ENCODE measurements at regions not wholly inside any gene's neighbourhood (a gene's known extent, or its start where the extent isn't known, plus 50 kb on each side); places are given as distances from the start of the nearest gene placed in this dataset.

DNA sequence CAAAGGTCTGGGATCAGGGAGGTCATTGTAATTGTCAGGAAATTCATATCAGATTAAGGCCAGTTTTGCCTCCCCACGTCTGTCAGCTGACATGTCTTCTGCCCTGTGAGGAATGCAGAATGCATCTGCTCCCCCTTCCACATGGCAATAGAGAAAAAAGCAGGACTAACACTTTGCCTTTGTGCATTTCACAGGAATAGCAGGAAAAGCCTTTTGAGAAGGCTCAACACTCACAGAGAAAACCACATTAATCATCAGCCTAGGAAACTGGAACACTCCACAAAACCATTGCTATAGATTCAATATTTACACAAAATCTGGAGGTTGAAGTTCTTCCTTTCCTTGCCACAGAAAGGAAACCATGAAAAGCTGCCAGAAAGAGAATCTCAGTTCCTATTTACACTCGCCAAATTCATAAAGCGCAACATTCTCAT is 165.2 kb upstream of the HES1 start:
- no peak for DNase-seq

DNA sequence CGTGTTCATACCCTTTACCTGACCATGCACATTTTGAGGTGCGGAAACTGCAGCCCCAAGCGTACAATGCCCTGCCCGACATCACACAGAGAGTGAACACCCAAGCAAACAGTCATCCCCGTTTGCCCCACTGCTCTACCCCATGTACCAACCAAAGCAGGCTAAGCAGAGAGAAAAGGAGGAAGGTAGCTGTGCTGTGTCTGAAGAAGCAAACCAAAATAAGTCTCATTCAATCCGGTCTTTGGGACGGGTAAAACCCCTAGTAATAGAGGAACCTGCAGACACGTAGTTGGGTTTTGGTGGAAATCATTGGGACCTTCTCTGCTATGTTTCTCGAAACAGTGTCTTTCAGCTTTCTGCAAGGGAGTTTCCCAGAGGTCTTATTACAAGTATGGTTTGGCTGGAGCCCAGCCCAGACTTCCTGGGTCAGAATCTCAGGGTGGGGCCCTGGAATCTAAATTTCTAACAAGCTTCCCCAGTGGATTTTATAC is 164.6 kb upstream of the HES1 start:
- no peak for DNase-seq

DNA sequence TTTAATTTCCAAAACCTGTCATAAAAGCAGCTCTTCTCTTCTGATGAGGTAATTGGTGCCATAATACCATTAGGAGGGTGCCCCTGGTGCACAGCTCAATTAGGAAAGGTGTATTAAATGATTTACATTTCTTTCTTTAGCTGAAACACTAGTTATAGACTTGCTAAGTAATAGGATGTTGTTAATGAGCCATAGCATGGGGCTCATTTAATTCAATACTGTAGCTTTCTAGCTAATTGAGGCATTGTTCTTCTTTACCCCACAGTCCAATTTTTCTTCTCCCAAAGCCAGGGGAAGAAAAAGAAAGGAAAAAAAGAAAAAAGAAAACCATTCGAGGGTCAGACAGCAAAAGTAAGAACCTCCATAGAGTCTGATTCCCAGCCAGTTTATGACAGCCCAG is 164.0 kb upstream of the HES1 start:
- DNase-seq = no peak

DNA sequence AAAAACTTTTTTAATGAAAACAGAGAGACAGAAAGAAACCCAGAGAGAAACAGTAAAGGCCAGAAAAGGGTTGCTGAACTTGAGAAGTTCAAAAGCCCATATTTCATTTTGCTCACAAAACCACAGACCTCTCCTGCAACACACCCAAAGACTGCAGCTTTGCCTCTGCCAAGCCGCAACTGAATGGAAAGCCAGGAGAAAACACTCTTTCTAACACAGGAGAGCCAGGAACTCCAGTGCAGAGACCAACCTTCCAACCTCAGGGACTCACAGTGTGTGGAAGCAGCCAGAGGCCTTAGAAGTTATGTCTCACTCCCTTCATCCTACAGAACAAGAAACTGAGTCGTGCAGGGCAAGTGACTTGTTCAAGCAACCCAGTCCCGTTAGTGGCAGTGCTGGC is 163.1 kb upstream of the HES1 start:
- no peak for DNase-seq

- DNase-seq = no peak
Measured at GRCh38 chr3:193974191-193974652, 161.7 kb upstream of the HES1 start.

DNA sequence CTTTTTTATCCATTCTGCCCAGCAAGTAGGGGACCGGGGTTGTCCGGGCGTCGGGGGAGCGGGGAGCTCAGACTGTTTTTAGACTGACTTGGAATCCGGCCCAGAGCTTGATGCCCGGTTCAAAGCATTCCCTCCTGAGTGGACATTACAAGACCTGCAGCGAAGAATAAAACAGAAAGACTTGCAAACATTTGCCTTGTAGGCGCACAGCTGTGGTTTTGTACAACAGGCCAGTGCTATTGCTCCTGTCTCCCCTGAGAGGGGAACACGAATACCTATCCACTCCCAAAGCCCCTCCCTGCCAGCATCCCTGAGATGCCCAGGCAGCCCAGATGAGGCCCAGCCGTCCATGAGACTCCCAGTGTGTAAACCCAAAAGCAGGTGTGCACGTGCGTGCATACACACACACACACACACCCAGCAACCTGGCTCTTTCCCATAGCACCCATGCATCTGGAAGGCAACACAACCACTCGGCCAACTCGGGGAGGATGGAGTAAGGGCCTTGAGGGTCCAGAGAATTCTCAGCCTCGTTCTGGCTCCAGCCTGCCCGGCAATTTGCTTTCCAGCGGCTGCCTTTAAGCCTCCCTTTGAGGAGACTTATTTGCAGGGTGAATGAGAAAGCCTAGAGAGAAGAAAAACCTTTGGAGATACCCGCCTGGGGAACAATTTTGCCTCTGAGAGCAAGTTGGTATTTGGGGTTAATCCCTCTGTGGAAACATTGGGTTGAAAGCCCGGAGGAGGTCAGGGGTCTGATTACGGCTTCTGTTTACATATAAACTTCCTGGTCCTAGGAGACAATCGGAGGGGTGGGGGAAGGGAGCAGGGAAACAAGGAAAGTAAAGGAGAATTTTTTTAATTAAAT is 161.0 kb upstream of the HES1 start:
- no peak for DNase-seq

DNA sequence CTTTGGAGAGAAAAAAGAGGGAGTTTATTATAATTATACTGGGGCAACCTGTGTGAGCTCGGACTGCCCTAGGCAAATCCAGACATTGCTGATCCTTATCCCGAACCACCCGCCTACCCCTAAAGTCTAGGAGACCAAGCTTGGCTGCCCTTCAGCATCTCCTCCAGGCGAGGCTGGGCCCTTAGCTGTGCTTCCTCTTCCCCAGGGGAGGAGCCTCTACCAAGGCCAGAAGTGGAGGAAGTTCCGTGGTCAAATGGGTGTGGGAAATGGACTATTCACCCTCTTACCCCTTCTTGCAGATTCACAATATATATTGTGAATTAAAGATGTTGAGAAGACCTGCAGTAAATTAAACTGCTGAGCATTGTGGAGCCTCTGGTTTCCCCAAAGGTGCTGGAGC is 158.3 kb upstream of the HES1 start:
- DNase-seq = no peak

GRCh38 chr3:193978030-193978429 is 157.9 kb upstream of the HES1 start:
- no peak for DNase-seq

DNA sequence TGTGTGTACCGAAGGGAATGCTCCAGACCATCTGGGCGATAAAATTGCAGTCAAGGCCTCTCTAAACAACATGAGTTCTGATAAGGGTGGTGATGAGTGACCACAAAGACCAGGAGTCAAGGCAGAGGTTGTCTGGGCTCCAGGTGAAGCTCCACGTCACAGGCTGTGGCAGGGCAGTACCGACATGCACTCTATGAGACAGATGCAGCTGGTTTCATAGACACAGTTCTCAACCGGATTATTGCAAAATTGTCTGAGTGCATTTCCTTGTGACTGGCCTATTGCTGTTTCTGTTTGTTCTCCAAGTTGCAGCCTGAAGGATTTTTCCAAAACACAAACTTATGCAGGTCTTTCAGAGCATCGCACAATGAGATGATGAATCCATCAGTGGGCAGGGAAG is 157.5 kb upstream of the HES1 start:
- no peak for DNase-seq

GRCh38 chr3:193980326-193980725 is 155.6 kb upstream of the HES1 start:
- no peak for DNase-seq

DNA sequence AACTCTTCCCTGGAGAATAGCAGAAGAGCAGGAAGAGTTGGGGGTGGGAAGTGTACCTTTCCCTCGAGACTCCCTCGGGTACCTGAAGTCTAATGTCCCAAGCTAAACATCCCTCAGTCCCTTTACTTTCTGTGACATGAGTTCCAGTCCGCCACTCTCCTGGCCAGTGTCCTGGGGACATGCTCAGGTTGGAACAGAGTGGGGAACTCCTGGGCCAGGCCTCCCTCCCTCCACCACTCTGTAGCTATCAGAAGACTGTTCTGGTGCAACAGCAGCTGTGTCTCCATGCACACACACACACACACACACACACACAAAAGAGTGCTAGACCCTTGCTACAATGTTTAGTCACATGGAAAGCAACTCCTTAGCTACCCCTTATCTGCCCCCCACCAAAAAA is 155.0 kb upstream of the HES1 start:
- DNase-seq = no peak

- no peak for DNase-seq
Measured at GRCh38 chr3:193981504-193981903, 154.4 kb upstream of the HES1 start.

- no peak for DNase-seq
Measured at GRCh38 chr3:193982258-193982659, 153.7 kb upstream of the HES1 start.

- no peak for DNase-seq
Measured at GRCh38 chr3:193983846-193984818, 151.8 kb upstream of the HES1 start.

GRCh38 chr3:193984876-193985275 is 151.1 kb upstream of the HES1 start:
- DNase-seq = no peak

- no peak for DNase-seq
Measured at GRCh38 chr3:193987186-193987585, 148.8 kb upstream of the HES1 start.

GRCh38 chr3:193989186-193989585 is 146.8 kb upstream of the HES1 start:
- DNase-seq = no peak

DNA sequence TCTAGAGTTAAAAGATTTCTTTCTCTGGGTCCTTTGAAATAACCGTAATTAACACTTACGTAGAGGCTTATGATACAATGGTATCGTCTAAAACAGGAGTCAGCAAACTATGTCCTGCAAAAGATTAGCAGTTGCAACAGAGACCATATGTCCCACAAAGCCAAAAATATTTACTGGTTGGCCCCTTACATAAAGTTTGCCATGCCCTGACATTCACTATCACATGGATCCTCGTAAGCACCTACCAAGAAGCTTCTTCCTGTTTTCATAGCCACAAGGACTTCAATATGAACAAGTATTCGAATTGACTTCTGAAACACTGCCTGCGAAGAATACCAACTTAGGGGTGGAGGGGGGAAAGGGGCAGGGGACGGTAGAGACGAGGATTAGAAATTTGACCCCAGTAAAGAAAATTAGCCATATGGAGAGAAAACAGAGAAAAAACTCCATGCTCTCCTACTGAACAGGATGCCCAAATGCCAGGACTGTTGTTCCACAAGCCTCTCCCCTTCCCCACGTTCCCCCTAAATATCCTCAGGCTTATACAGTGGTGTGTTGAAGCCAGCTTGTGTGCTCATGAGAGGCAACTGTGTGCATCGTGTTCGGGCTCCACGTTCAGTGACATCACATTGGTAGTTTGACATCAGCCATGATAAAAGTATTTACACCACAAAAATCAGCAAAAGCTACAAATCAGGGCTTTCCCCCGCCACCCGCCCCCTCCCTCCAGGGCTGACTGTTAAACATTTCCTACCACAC is 144.1 kb upstream of the HES1 start:
- peak; percentile 75 for DNase-seq

DNA sequence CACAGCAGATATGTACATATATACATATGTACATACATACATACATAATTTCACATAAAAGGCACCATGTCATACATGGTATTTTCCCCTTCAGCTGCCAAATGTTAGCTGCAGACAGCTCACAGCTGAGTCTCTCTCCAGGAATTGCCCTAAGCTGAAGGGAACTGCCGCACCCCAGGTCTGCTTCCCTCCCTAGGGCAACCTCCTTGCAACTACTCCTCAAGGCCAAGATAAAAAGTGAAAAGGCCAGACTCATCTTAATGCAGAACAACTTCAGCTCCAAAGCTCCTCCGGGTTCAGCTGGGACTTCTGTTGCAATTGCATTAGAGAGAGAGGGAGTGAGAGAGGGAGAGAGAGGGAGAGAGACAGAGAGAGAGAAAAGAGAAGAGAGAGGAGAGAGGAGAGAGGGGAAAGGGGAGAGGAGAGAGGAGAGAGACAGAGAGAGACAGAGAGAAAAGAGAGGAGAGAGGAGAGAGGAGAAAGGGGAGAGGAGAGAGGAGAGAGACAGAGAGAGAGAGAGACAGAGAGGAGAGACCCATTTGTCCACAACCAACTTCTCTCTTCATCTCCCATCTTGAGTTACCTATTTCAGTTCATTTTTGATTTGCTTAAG is 143.4 kb upstream of the HES1 start:
- DNase-seq = no peak

- no peak for DNase-seq
Measured at GRCh38 chr3:193996221-193996620, 139.7 kb upstream of the HES1 start.

DNA sequence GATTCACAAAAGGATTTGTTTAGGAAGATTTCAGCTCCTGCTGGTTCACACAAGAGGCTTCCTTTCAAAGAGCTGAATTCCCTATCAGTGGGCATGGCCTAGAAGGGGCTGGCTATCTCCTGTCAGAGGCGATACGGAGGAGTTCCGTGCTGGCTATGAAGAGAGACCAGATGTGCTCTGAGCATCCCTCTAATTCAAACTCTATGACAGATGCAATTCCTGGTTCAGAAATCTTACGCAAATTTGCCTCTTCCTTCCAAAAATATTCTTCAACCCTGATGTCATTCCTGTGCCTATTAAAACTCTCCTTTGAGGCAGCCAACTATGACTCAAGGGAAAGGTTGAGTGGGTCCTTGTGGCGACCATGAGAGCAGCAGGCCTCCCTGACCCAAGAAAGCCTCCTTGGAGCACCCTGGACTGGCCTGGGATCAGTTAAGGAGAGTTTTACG is 139.3 kb upstream of the HES1 start:
- no peak for DNase-seq

Data from NCI-H524 treated with DMSO at 0.1 percent for 48 hours (cell line).